GM12892 (cell line): ENCODE measurements at regions not wholly inside any gene's neighbourhood (a gene's known extent, or its start where the extent isn't known, plus 50 kb on each side); places are given as distances from the start of the nearest gene placed in this dataset.

Experiments
- POLR2A ChIP-seq: IDR thresholded peaks from 2 replicates; pipeline ENCODE4 v1.6.1; 2011; ENCODE audit warnings: low read depth, low read length, control low read depth
- POLR2AphosphoS5 ChIP-seq: IDR thresholded peaks from 2 replicates; pipeline ENCODE4 v1.6.1; 2011; ENCODE audit warnings: low read depth, low read length, control low read depth
- TAF1 ChIP-seq: IDR thresholded peaks from 2 replicates; pipeline ENCODE4 v1.6.1; 2011; ENCODE audit warnings: low read depth, mild to moderate bottlenecking, control low read depth, low read length, borderline replicate concordance

DNA sequence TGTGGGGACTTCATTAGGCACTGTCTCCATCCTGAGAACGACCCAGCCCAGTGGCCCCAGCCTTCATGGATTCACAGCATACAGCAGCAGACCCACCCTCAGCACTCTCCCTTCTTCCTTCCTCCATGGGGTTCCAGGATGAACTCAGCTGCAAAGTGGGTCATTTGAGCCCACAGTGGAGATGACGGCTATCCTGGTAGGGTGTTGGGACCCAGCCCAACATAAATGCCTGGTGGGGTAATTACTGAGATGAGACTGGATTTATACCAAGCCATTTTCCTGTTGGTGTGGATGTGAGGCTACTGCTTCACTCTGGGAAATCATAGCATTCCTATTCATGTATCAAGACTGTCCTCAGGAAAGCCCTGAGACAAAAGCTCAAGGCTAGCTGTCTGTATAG, 536.7 kb upstream of the TNP1 start:
- no peak for TF ChIP-seq POLR2AphosphoS5
- TF ChIP-seq POLR2A: no peak
- TF ChIP-seq TAF1: no peak
